ENCODE measurements at regions not wholly inside any gene's neighbourhood (a gene's known extent, or its start where the extent isn't known, plus 50 kb on each side); places are given as distances from the start of the nearest gene placed in this dataset.

- Histone ChIP-seq H3K27me3 (replicated peaks in 1 of 2; ENCODE audit: control insufficient read depth in 2 of 2, insufficient read depth in 2 of 2, low read length in 1 of 2) (no peaks in the 10 kb centered on the region), H4K20me1 (ENCODE audit: control insufficient read depth, insufficient read depth) (no peaks in the 10 kb centered on the region), H3K36me3 (ENCODE audit: control insufficient read depth in 2 of 2, insufficient read depth in 2 of 2, low read length in 1 of 2) (no peaks in the 10 kb centered on the region), H3K27ac (ENCODE audit: control insufficient read depth, insufficient read depth) (no peak overlapping the region), H2AFZ (ENCODE audit: control insufficient read depth, low read depth, low read length) (no peak overlapping the region), H3K9ac (ENCODE audit: control insufficient read depth, insufficient read depth, low read length) (no peak overlapping the region), H3K4me2 (ENCODE audit: control insufficient read depth, insufficient read depth) (no peak overlapping the region), H3K9me3 (replicated peaks; ENCODE audit: control insufficient read depth, insufficient read depth, low read length) (no peaks in the 10 kb centered on the region), H3K79me2 (ENCODE audit: control insufficient read depth, insufficient read depth, low read length) (no peaks in the 10 kb centered on the region), H3K4me3 (no peak overlapping the region), H3K4me1 (ENCODE audit: control insufficient read depth, insufficient read depth, low read length) (no peaks in the 10 kb centered on the region)
- ChIA-PET POLR2A (no interaction called here), CTCF (no interaction called here), SMC1A (ENCODE audit: uncharacterized antibody, unreplicated experiment) (interaction anchor here (0.8 to 1.2 kb wide), 3 partner anchors 14 to 75 kb away, joined by 3 read pairs; no protein-coding TSS in a partner anchor), RAD21 (ENCODE audit: unreplicated experiment) (no interaction called here)
- FAIRE-seq = no peak
- ATAC-seq = no peak
- no peak for DNase-seq (ENCODE audit: low read depth, low spot score)
- intact Hi-C loops (cut with micrococcal nuclease; ENCODE audit: unreplicated experiment) = no loop called here
- BruUV-seq (replicated peaks) = no TSS peak
- in situ Hi-C loops (cut with MboI) = no loop called here
- WGBS (ENCODE audit: insufficient coverage, insufficient replicate concordance, low lambda C conversion rate, missing lambda C conversion rate) = 0% methylated on average over 1 of the region's 1 CpG
- TF ChIP-seq NFYA (IDR thresholded peaks at IDR 0.05; ENCODE audit: borderline replicate concordance, low read depth, low read length) (no peak), PML (IDR thresholded peaks at IDR 0.05; ENCODE audit: low read length) (no peak), ZBTB33 (IDR thresholded peaks at IDR 0.05) (no peak), SREBF1 (IDR thresholded peaks at IDR 0.05; ENCODE audit: low read length) (no peak), HDAC6 (IDR thresholded peaks at IDR 0.05; ENCODE audit: unreplicated experiment) (no peak), SMAD5 (IDR thresholded peaks at IDR 0.05; ENCODE audit: low read depth) (no peak), RELB (IDR thresholded peaks at IDR 0.05; ENCODE audit: low read depth) (no peak), YY1 (IDR thresholded peaks at IDR 0.05; ENCODE audit: low read depth, low read length) (no peak), ETV6 (conservative IDR thresholded peaks at IDR 0.05 in 1 of 2, IDR thresholded peaks at IDR 0.05 in 1 of 2; ENCODE audit: borderline replicate concordance in 1 of 2, low read depth in 1 of 2) (no peak), PKNOX1 (IDR thresholded peaks at IDR 0.05) (no peak), FOXM1 (IDR thresholded peaks at IDR 0.05; ENCODE audit: low read depth, low read length) (no peak), JUND (IDR thresholded peaks at IDR 0.05; ENCODE audit: low read depth, low read length) (no peak), ZNF687 (IDR thresholded peaks at IDR 0.05) (no peak), MEF2A (IDR thresholded peaks at IDR 0.05; ENCODE audit: insufficient read depth, low read depth, low read length) (no peak), YBX1 (IDR thresholded peaks at IDR 0.05) (no peak), USF2 (IDR thresholded peaks at IDR 0.05; ENCODE audit: borderline replicate concordance, low read depth, low read length) (no peak), CHD4 (IDR thresholded peaks at IDR 0.05) (no peak)
These were observed 513.5 kb downstream of the CCER1 start for GRCh38 chr12:90441431-90441830.

All from GM12878 (cell line).